Uterus (tissue), 2 donors: ENCODE measurements at regions not wholly inside any gene's neighbourhood (a gene's known extent, or its start where the extent isn't known, plus 50 kb on each side); places are given as distances from the start of the nearest gene placed in this dataset.

Experiments
- CTCF ChIP-seq, 4 experiments: fragments of 200-600 bp in 2 of 4; fragments of 450-650 bp in 2 of 4; sonication (generic) in 2 of 4; IDR thresholded peaks; one replicate each; pipeline ENCODE4 v1.5.1; 2016 to 2019; ENCODE audit warnings: antibody characterized with exemption in 4 of 4, mild to moderate bottlenecking in 2 of 4, moderate library complexity in 1 of 4
- POLR2A ChIP-seq, 2 donors: fragments of 450-650 bp; IDR thresholded peaks; one replicate each; pipeline ENCODE4 v1.6.1; 2016; ENCODE audit warnings: antibody characterized with exemption in 2 of 2, mild to moderate bottlenecking in 1 of 2, moderate library complexity in 1 of 2

GRCh38 chr2:67212203-67212602 lies 184.9 kb upstream of the ETAA1 start:
- TF ChIP-seq CTCF (IDR thresholded peaks at IDR 0.05) (no peak), POLR2A (IDR thresholded peaks at IDR 0.05) (no peak)
